ENCODE measurements at regions not wholly inside any gene's neighbourhood (a gene's known extent, or its start where the extent isn't known, plus 50 kb on each side); places are given as distances from the start of the nearest gene placed in this dataset.

GRCh38 chr1:177770096-177770495 is 199.8 kb downstream of the SEC16B start:
- Histone ChIP-seq H3K9me3 (ENCODE audit: control insufficient read depth in 4 of 4, low read length in 3 of 4) (peaks cover 0 to 10% (median 4%) of the 10 kb centered on the region in 4 donors), H3K9ac (ENCODE audit: low read depth in 1 of 2, low read length in 2 of 2) (no peak overlapping the region), H3K4me3 (ENCODE audit: low read depth in 1 of 3, low read length in 3 of 3) (no peak overlapping the region), H3K27me3 (ENCODE audit: control insufficient read depth in 4 of 4, insufficient read depth in 4 of 4, low read length in 3 of 4) (no peaks in the 10 kb centered on the region), H3K36me3 (ENCODE audit: control insufficient read depth in 4 of 4, insufficient read depth in 3 of 4, low read depth in 1 of 4, low read length in 3 of 4) (no peaks in the 10 kb centered on the region), H3K4me1 (ENCODE audit: control insufficient read depth in 4 of 4, insufficient read depth in 4 of 4, low read length in 3 of 4) (no peaks in the 10 kb centered on the region), H3K27ac (ENCODE audit: low read depth in 1 of 2, low read length in 2 of 2) (no peak overlapping the region)
- DNase-seq (ENCODE audit: low spot score): no peak
- TF ChIP-seq RXRA (IDR thresholded peaks at IDR 0.05) (no peak), MAX (IDR thresholded peaks at IDR 0.05) (no peak), HNF4G (IDR thresholded peaks at IDR 0.05) (no peak), HNF4A (conservative IDR thresholded peaks at IDR 0.05) (no peak), RAD21 (IDR thresholded peaks at IDR 0.05) (no peak), EGR1 (IDR thresholded peaks at IDR 0.05; ENCODE audit: low read depth in 2 of 2) (no peak), CTCF (IDR thresholded peaks at IDR 0.05; ENCODE audit: low read depth, low read length, missing input control) (no peak), TAF1 (conservative IDR thresholded peaks at IDR 0.05) (no peak), ATF3 (IDR thresholded peaks at IDR 0.05) (no peak), FOXA2 (IDR thresholded peaks at IDR 0.05) (no peak), JUND (IDR thresholded peaks at IDR 0.05) (no peak), GABPA (IDR thresholded peaks at IDR 0.05 in 1 of 2, conservative IDR thresholded peaks at IDR 0.05 in 1 of 2) (no peak)
- TF ChIP-seq, protein P1, sequence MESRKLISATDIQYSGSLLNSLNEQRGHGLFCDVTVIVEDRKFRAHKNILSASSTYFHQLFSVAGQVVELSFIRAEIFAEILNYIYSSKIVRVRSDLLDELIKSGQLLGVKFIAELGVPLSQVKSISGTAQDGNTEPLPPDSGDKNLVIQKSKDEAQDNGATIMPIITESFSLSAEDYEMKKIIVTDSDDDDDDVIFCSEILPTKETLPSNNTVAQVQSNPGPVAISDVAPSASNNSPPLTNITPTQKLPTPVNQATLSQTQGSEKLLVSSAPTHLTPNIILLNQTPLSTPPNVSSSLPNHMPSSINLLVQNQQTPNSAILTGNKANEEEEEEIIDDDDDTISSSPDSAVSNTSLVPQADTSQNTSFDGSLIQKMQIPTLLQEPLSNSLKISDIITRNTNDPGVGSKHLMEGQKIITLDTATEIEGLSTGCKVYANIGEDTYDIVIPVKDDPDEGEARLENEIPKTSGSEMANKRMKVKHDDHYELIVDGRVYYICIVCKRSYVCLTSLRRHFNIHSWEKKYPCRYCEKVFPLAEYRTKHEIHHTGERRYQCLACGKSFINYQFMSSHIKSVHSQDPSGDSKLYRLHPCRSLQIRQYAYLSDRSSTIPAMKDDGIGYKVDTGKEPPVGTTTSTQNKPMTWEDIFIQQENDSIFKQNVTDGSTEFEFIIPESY (IDR thresholded peaks at IDR 0.05): no peak

DNA sequence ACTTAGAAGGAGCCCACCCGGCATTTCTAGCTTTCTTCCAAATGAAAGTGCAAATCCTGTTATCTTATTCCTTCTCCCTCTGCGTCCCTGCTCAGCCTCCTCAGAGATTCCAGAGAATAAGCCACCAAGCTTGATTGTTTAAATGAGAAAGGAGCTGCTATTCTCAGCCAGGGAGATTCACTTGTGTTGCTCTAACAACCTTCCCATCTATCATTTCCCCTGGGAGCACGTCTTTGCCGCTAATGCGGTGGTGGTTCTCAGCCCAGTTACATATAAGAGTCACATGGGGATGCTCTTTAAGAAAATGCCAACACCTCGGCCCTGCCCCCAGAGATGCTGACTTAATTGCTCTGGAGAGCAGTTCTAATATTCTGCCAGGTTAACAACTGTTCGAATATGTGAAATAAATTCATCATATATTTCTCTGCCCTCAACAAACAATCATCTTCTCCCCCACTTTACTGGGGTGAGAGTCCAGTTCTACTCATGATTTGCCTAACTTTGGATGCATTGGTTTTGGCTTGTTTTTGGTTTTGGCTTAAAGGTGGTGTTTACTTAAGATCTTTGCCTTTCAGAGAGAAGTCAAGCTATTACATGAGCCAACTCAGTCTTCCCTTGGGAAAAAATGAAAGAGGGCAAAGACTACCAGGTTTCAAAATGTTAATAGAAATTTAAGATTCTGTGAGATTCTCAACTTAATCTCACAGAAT is 213.9 kb downstream of the SEC16B start:
- TF ChIP-seq RAD21 (IDR thresholded peaks at IDR 0.05) (peak; percentile 36 to 60), SP1 (IDR thresholded peaks at IDR 0.05) (peak; percentile 56), CTCF (IDR thresholded peaks at IDR 0.05; ENCODE audit: low read depth, low read length, missing input control) (no peak), HNF4A (conservative IDR thresholded peaks at IDR 0.05) (peak; percentile 81 to 83), HNF4G (IDR thresholded peaks at IDR 0.05) (peak; percentile 60), FOXA1 (IDR thresholded peaks at IDR 0.05) (peak; percentile 89), FOXA2 (IDR thresholded peaks at IDR 0.05) (peak; percentile 94), GABPA (IDR thresholded peaks at IDR 0.05 in 1 of 2, conservative IDR thresholded peaks at IDR 0.05 in 1 of 2) (no peak), YY1 (IDR thresholded peaks at IDR 0.05) (peak; percentile 42), ATF3 (IDR thresholded peaks at IDR 0.05) (peak; percentile 24), RXRA (IDR thresholded peaks at IDR 0.05) (peak; percentile 30 to 67)
- TF ChIP-seq, protein P2, sequence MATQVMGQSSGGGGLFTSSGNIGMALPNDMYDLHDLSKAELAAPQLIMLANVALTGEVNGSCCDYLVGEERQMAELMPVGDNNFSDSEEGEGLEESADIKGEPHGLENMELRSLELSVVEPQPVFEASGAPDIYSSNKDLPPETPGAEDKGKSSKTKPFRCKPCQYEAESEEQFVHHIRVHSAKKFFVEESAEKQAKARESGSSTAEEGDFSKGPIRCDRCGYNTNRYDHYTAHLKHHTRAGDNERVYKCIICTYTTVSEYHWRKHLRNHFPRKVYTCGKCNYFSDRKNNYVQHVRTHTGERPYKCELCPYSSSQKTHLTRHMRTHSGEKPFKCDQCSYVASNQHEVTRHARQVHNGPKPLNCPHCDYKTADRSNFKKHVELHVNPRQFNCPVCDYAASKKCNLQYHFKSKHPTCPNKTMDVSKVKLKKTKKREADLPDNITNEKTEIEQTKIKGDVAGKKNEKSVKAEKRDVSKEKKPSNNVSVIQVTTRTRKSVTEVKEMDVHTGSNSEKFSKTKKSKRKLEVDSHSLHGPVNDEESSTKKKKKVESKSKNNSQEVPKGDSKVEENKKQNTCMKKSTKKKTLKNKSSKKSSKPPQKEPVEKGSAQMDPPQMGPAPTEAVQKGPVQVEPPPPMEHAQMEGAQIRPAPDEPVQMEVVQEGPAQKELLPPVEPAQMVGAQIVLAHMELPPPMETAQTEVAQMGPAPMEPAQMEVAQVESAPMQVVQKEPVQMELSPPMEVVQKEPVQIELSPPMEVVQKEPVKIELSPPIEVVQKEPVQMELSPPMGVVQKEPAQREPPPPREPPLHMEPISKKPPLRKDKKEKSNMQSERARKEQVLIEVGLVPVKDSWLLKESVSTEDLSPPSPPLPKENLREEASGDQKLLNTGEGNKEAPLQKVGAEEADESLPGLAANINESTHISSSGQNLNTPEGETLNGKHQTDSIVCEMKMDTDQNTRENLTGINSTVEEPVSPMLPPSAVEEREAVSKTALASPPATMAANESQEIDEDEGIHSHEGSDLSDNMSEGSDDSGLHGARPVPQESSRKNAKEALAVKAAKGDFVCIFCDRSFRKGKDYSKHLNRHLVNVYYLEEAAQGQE (IDR thresholded peaks at IDR 0.05): no peak
- no peak overlapping the region for H3K4me3 ChIP-seq (ENCODE audit: low read depth in 1 of 3, low read length in 3 of 3)
- H3K9ac ChIP-seq (ENCODE audit: low read depth in 1 of 2, low read length in 2 of 2): no peak overlapping the region
- no peaks in the 10 kb centered on the region for H3K36me3 ChIP-seq (ENCODE audit: control insufficient read depth in 4 of 4, insufficient read depth in 3 of 4, low read depth in 1 of 4, low read length in 3 of 4)
- H3K9me3 ChIP-seq (ENCODE audit: control insufficient read depth in 4 of 4, low read length in 3 of 4): no peaks in the 10 kb centered on the region
- H3K4me1 ChIP-seq (ENCODE audit: control insufficient read depth in 4 of 4, insufficient read depth in 4 of 4, low read length in 3 of 4): peaks cover 0 to 19% (median 11%) of the 10 kb centered on the region in 4 donors
- DNase-seq (ENCODE audit: low spot score): no peak
- no peaks in the 10 kb centered on the region for H3K27me3 ChIP-seq (ENCODE audit: control insufficient read depth in 4 of 4, insufficient read depth in 4 of 4, low read length in 3 of 4)
- 47% methylated on average over 7 of the region's 7 CpGs for WGBS
- no peak overlapping the region for H3K27ac ChIP-seq (ENCODE audit: low read depth in 1 of 2, low read length in 2 of 2)
